Umbilical cord (tissue), 1 donor: ENCODE measurements at regions not wholly inside any gene's neighbourhood (a gene's known extent, or its start where the extent isn't known, plus 50 kb on each side); places are given as distances from the start of the nearest gene placed in this dataset.

Source experiments
- DNase-seq: peaks from one replicate; pipeline ENCODE4 v3.0.0-alpha.2; 2015; ENCODE audit warnings: low spot score

GRCh38 chr1:112788054-112788453, 72.9 kb upstream of the PPM1J start:
- no peak for DNase-seq

GRCh38 chr1:112783059-112783458, 67.9 kb upstream of the PPM1J start:
- DNase-seq: no peak

- DNase-seq: no peak
Measured at GRCh38 chr1:112779665-112780526, 64.8 kb upstream of the PPM1J start.

- no peak for DNase-seq
Measured at GRCh38 chr1:112778137-112778536, 63.0 kb upstream of the PPM1J start.

GRCh38 chr1:112776688-112777087, 61.6 kb upstream of the PPM1J start:
- no peak for DNase-seq

- peak; percentile 88 for DNase-seq
Measured at GRCh38 chr1:112772781-112773180, 57.6 kb upstream of the PPM1J start.

- DNase-seq: no peak
Measured at GRCh38 chr1:112770724-112771123, 55.6 kb upstream of the PPM1J start.

GRCh38 chr1:112769611-112770010, 54.5 kb upstream of the PPM1J start:
- no peak for DNase-seq

- no peak for DNase-seq
Measured at GRCh38 chr1:112767646-112768045, 52.5 kb upstream of the PPM1J start.
